ENCODE measurements at regions not wholly inside any gene's neighbourhood (a gene's known extent, or its start where the extent isn't known, plus 50 kb on each side); places are given as distances from the start of the nearest gene placed in this dataset.

DNA sequence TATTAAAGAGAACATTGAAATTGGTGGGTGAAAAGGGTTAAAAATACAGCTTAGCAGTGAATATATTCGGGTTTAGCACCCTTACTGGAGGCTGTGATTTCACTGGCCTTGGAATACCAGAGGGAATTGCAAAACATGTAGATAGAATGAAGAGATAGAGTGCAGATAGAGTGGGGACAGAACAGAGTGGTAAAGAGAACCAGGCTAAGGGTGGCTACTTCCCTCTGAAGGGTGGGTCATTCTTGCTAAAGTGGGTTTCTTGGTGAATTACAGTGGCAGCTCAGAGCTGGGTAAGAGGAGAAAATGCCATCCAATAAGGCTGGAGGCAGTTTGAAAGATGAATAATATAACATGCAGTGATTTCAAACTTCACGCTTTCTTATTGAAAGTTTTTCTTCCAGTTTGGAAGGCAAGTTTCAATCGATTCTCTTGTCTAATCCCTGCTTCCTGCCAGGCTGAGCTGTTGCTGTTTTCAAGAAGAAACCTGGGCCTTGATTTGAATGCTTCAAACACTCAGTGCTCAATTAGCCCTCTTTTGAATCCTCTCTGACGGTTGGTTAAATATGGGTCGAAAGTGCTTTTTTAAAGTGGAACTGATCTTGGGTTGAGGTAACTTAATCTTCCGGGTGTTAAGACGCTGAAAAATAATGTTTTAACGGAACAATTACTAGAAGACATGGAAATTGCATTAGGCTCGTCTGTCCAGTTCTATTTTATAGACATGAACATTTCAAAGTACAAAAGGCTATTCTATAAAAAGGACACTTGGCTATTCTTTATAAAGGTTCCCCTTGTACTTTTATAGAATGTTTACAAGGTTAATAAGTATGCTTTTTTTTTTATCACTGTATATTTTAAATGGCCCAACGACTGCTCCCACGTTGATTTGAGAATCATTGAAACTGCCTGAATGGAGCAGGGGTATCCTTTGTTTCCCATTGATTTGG lies 203.3 kb downstream of the BCAS1 start:
- TF ChIP-seq POLR2A (IDR thresholded peaks at IDR 0.05; ENCODE audit: low read depth, low read length) (no peak), CTCF (conservative IDR thresholded peaks at IDR 0.05; ENCODE audit: low read depth, low read length) (no peak), MAZ (IDR thresholded peaks at IDR 0.05; ENCODE audit: borderline replicate concordance, low read depth, low read length) (no peak), CHD1 (IDR thresholded peaks at IDR 0.05; ENCODE audit: low read depth, low read length) (no peak), RAD21 (IDR thresholded peaks at IDR 0.05; ENCODE audit: low read length) (no peak), USF2 (IDR thresholded peaks at IDR 0.05; ENCODE audit: low read depth, low read length) (no peak), MXI1 (IDR thresholded peaks at IDR 0.05; ENCODE audit: borderline replicate concordance, low read depth, low read length) (no peak), MAFK (IDR thresholded peaks at IDR 0.05; ENCODE audit: low read depth, low read length) (no peak), ELK1 (IDR thresholded peaks at IDR 0.05; ENCODE audit: borderline replicate concordance, low read depth, low read length) (no peak), FOS (IDR thresholded peaks at IDR 0.05; ENCODE audit: low read depth, low read length) (no peak)

Data from IMR-90 (cell line).